ENCODE measurements at regions not wholly inside any gene's neighbourhood (a gene's known extent, or its start where the extent isn't known, plus 50 kb on each side); places are given as distances from the start of the nearest gene placed in this dataset.

- no peak overlapping the region; the same call in 1 of the 2 replicates for H3K4me3 ChIP-seq (ENCODE audit: low read length)
- peak; percentile 54 for TF ChIP-seq CTCF (conservative IDR thresholded peaks at IDR 0.05; ENCODE audit: low read length)
- DNase-seq (ENCODE audit: low read depth), result peak; percentile 17
Measured at GRCh38 chr11:129695571-129696308, 119.9 kb upstream of the TMEM45B start.

GRCh38 chr11:129696309-129696989 is 119.2 kb upstream of the TMEM45B start:
- no peak for DNase-seq (ENCODE audit: low read depth)
- no peak overlapping the region for H3K4me3 ChIP-seq (ENCODE audit: low read length)
- no peak for TF ChIP-seq CTCF (conservative IDR thresholded peaks at IDR 0.05; ENCODE audit: low read length)

- no peak for TF ChIP-seq CTCF (conservative IDR thresholded peaks at IDR 0.05; ENCODE audit: low read length)
- DNase-seq (ENCODE audit: low read depth), result no peak
Measured at GRCh38 chr11:129698212-129698611, 117.4 kb upstream of the TMEM45B start.

GRCh38 chr11:129699711-129700304 is 115.8 kb upstream of the TMEM45B start:
- DNase-seq (ENCODE audit: low read depth), result no peak
- H3K4me3 ChIP-seq (ENCODE audit: low read length), result no peak overlapping the region
- TF ChIP-seq CTCF (conservative IDR thresholded peaks at IDR 0.05; ENCODE audit: low read length), result no peak

More at GRCh38 chr11:129698212-129698611, 117.4 kb upstream of the TMEM45B start:
- H3K4me3 ChIP-seq (ENCODE audit: low read length), result no peak overlapping the region

- no peak for DNase-seq (ENCODE audit: low read depth)
- H3K4me3 ChIP-seq (ENCODE audit: low read length), result no peak overlapping the region
- no peak for TF ChIP-seq CTCF (conservative IDR thresholded peaks at IDR 0.05; ENCODE audit: low read length)
Measured at GRCh38 chr11:129700701-129701100, 114.9 kb upstream of the TMEM45B start.

GRCh38 chr11:129701706-129702105 is 113.9 kb upstream of the TMEM45B start:
- TF ChIP-seq CTCF (conservative IDR thresholded peaks at IDR 0.05; ENCODE audit: low read length), result no peak
- H3K4me3 ChIP-seq (ENCODE audit: low read length), result no peak overlapping the region
- DNase-seq (ENCODE audit: low read depth), result no peak

All from AG10803 (cell line).